Small intestine (tissue), 7 donors: ENCODE measurements at regions not wholly inside any gene's neighbourhood (a gene's known extent, or its start where the extent isn't known, plus 50 kb on each side); places are given as distances from the start of the nearest gene placed in this dataset.

Source experiments
- DNase-seq, 2 donors: peaks; one replicate each; pipeline versions ENCODE4 v3.0.0 to v3.0.0-alpha.2; 2013
- FAIRE-seq: peaks from 2 replicates; lab custom pipeline; 2012; peaks lifted over from hg19 to GRCh38; lab: Jason Lieb, UNC
- H3K27ac ChIP-seq, 3 donors: one replicate each; pipeline ENCODE4 v1.5.1; 2013; ENCODE audit warnings: low read length in 2 of 3, mild to moderate bottlenecking in 2 of 3, control low read depth in 1 of 3, inconsistent platforms in 1 of 3, low read depth in 1 of 3, moderate library complexity in 1 of 3
- H3K27me3 ChIP-seq, 3 donors: one replicate each; pipeline ENCODE4 v1.6.1; 2013; ENCODE audit warnings: low read length in 3 of 3, inconsistent platforms in 1 of 3; ENCODE audit not compliant: control insufficient read depth in 3 of 3, insufficient read depth in 3 of 3
- H3K36me3 ChIP-seq, 3 donors: one replicate each; pipeline ENCODE4 v1.6.1; 2013; ENCODE audit warnings: low read length in 3 of 3, inconsistent platforms in 1 of 3, low read depth in 1 of 3, mild to moderate bottlenecking in 1 of 3, moderate library complexity in 1 of 3; ENCODE audit not compliant: control insufficient read depth in 3 of 3, insufficient read depth in 2 of 3
- H3K4me1 ChIP-seq, 3 donors: one replicate each; pipeline ENCODE4 v1.6.1; 2013; ENCODE audit warnings: low read length in 2 of 3, inconsistent platforms in 1 of 3, low read depth in 1 of 3, mild to moderate bottlenecking in 1 of 3, moderate library complexity in 1 of 3; ENCODE audit not compliant: control insufficient read depth in 3 of 3, insufficient read depth in 2 of 3
- H3K4me3 ChIP-seq, 3 donors: one replicate each; pipeline ENCODE4 v1.5.1; 2013; ENCODE audit warnings: low read length in 3 of 3, control low read depth in 1 of 3, inconsistent platforms in 1 of 3, low read depth in 1 of 3, mild to moderate bottlenecking in 1 of 3, moderate library complexity in 1 of 3
- H3K9me3 ChIP-seq, 2 donors: one replicate each; pipeline ENCODE4 v1.6.1; 2013; ENCODE audit warnings: low read depth in 1 of 2, low read length in 1 of 2; ENCODE audit not compliant: control insufficient read depth in 2 of 2, insufficient read depth in 1 of 2
- WGBS, 3 donors: extraction: QIAGEN DNeasy Blood & Tissue Kit; methylation state at CpG; one replicate each; pipeline ENCODE4 v1.1.7; 2013; 5-methylcytosine and 5-hydroxymethylcytosine counted together
- donor health status: healthy with polysubstance abuse.
- donor health status: control.
- donor health status: control.
- donor health status: Bipolar disorder and iron deficiency.
- donor health status: healthy.

DNA sequence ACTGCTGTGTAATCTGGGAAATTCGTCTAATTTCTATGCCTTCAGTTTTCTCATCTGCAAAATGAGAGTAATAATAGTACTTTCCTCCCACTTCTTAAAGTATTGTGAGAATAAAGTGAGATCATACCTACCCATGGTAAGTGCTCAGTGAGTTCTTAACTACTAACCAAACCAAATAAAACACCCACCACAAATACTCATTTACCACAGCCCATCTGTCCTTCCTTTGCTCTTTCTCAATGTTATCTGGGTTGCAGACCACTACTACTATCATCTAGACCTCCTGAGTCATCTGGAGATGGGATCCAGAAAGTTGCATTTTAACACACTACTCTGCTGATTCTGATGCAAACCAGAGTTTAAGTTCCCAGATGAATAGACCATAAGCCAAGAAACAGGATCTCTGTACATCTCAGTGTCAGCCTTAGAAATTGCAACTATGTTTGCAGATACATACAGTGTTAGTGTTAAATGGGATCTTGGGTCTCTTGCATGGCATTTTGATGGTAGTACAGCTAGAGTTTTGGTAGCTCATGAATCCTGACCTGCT, 105.4 kb upstream of the ATP10B start:
- Histone ChIP-seq H3K27ac (no peak overlapping the region), H3K9me3 (no peaks in the 10 kb centered on the region), H3K36me3 (no peaks in the 10 kb centered on the region), H3K4me3 (no peak overlapping the region), H3K27me3 (peaks cover 0 to 2% (median 0%) of the 10 kb centered on the region in 3 donors), H3K4me1 (peaks cover 0 to 24% (median 0%) of the 10 kb centered on the region in 3 donors)
- no peak for DNase-seq
- no peak for FAIRE-seq
- WGBS, 3 donors = 76 to 78% (median 77%) methylated on average over 1 of the region's 1 CpG

- Histone ChIP-seq H3K36me3 (no peaks in the 10 kb centered on the region), H3K9me3 (no peaks in the 10 kb centered on the region), H3K27me3 (peaks cover 0 to 2% (median 0%) of the 10 kb centered on the region in 3 donors), H3K4me3 (no peak overlapping the region), H3K4me1 (peaks cover 0 to 16% (median 0%) of the 10 kb centered on the region in 3 donors), H3K27ac (no peak overlapping the region)
- 75 to 78% (median 77%) methylated on average over 1 of the region's 1 CpG for WGBS, 3 donors
- FAIRE-seq (no peak), DNase-seq (no peak)
Observed at GRCh38 chr5:160956051-160956450, 104.0 kb upstream of the ATP10B start.

- H3K9me3 ChIP-seq = peaks cover 0 to 10% of the 10 kb centered on the region in 2 donors
- no peaks in the 10 kb centered on the region for H3K27me3 ChIP-seq
- H3K4me1 ChIP-seq = peaks cover 0 to 5% (median 0%) of the 10 kb centered on the region in 3 donors
- H3K27ac ChIP-seq = no peak overlapping the region
- H3K36me3 ChIP-seq = no peaks in the 10 kb centered on the region
- WGBS, 3 donors = 60 to 73% (median 64%) methylated on average over 2 of the region's 2 CpGs
- DNase-seq (no peak), FAIRE-seq (no peak)
- H3K4me3 ChIP-seq = no peak overlapping the region
Observed at GRCh38 chr5:160950311-160950710, 98.3 kb upstream of the ATP10B start.

GRCh38 chr5:160940725-160941124, 88.7 kb upstream of the ATP10B start:
- H3K36me3 ChIP-seq = no peaks in the 10 kb centered on the region
- H3K27ac ChIP-seq = peak overlapping the region in 1 of 3 donors; percentile 24
- no peak for FAIRE-seq
- peak in 1 of 2 donors; percentile 61 for DNase-seq
- no peak overlapping the region for H3K4me3 ChIP-seq
- no peaks in the 10 kb centered on the region for H3K27me3 ChIP-seq
- peaks cover 0 to 11% (median 0%) of the 10 kb centered on the region in 3 donors for H3K4me1 ChIP-seq
- WGBS, 3 donors = 77 to 92% (median 77%) methylated on average over 5 of the region's 5 CpGs
- no peaks in the 10 kb centered on the region for H3K9me3 ChIP-seq

DNA sequence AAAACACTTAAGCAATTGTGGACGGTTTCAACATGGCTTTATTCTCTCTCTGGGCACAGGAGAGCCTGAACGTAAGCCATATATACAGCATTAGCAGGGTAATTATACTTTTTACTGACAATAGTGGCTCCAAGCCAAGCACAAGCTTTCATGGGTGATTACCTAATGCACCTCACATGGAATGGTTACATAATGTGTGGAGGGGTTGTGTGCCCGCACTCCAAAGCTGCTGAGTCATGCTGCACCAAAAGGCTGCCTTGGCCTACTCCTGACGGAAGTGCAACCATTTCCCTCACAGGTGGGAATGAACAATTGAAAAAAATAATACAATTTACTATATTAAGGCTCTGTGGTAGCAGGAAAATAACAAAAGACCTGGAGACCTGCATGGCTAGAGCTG, 86.5 kb upstream of the ATP10B start:
- H3K9me3 ChIP-seq = peaks cover 0 to 4% of the 10 kb centered on the region in 2 donors
- H3K27ac ChIP-seq = no peak overlapping the region
- H3K36me3 ChIP-seq = no peaks in the 10 kb centered on the region
- 31 to 56% (median 42%) methylated on average over 4 of the region's 4 CpGs for WGBS, 3 donors
- FAIRE-seq = no peak
- peaks cover 0 to 11% (median 0%) of the 10 kb centered on the region in 3 donors for H3K4me1 ChIP-seq
- peak; percentile 73 to 76 for DNase-seq
- no peaks in the 10 kb centered on the region for H3K27me3 ChIP-seq
- no peak overlapping the region for H3K4me3 ChIP-seq

DNA sequence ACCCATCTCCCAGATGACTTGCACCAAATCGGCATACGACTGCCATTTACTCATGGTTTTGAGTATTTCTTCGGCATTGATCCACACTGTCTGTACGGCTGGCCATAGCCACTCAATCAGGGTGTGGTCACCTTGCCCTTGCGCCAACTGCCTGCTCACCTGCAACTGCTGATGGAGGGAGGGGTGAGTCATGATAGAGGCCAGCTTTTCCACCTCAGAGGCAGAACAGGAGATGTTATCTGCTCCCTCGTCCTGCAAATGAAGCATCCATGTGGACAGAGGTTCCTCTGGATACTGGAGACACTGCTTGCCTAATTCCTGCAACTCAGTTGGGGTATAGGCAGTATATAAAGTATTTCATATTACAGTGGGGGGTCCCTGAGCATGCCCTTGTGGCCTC, 85.6 kb upstream of the ATP10B start:
- H3K4me3 ChIP-seq = no peak overlapping the region
- no peak overlapping the region for H3K27ac ChIP-seq
- FAIRE-seq (no peak), DNase-seq (peak in 1 of 2 donors; percentile 27)
- H3K36me3 ChIP-seq = no peaks in the 10 kb centered on the region
- no peaks in the 10 kb centered on the region for H3K27me3 ChIP-seq
- WGBS, 3 donors = 74 to 86% (median 74%) methylated on average over 6 of the region's 6 CpGs
- H3K4me1 ChIP-seq = peaks cover 0 to 11% (median 0%) of the 10 kb centered on the region in 3 donors
- peaks cover 0 to 4% of the 10 kb centered on the region in 2 donors for H3K9me3 ChIP-seq

GRCh38 chr5:160935776-160936175, 83.8 kb upstream of the ATP10B start:
- FAIRE-seq (no peak), DNase-seq (no peak)
- Histone ChIP-seq H3K36me3 (no peaks in the 10 kb centered on the region), H3K27me3 (no peaks in the 10 kb centered on the region), H3K4me3 (no peak overlapping the region), H3K27ac (no peak overlapping the region), H3K9me3 (peaks cover 0 to 4% of the 10 kb centered on the region in 2 donors), H3K4me1 (peaks cover 0 to 14% (median 0%) of the 10 kb centered on the region in 3 donors)
- WGBS, 3 donors = 78 to 88% (median 86%) methylated on average over 5 of the region's 5 CpGs

DNA sequence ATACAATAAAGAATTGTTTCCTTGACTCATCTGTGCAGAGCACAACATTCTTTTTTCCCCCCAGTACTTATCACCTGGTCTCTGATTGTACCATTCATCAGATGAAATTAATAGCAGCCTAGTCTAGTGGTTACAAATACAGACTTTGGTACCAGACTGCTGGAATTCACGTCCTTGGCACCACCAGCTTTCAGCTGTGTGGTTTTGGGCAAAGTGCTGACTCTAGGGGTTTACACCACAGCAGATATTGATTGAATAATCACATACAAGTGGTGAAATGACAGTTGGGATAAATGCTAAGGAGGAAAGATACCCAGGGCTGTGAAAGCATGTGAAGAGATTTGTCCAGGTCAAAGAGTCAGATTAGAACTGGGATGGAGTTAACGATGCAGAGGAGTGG, 79.3 kb upstream of the ATP10B start:
- Histone ChIP-seq H3K27me3 (no peaks in the 10 kb centered on the region), H3K9me3 (peaks cover 0 to 4% of the 10 kb centered on the region in 2 donors), H3K27ac (no peak overlapping the region), H3K36me3 (no peaks in the 10 kb centered on the region), H3K4me1 (peaks cover 0 to 48% (median 10%) of the 10 kb centered on the region in 3 donors), H3K4me3 (no peak overlapping the region)
- DNase-seq = no peak
- 57 to 72% (median 66%) methylated on average over 2 of the region's 2 CpGs for WGBS, 3 donors
- no peak for FAIRE-seq

GRCh38 chr5:160930406-160930805, 78.4 kb upstream of the ATP10B start:
- FAIRE-seq (no peak), DNase-seq (peak in 1 of 2 donors; percentile 77)
- WGBS, 3 donors = 9 to 29% (median 10%) methylated on average over 1 of the region's 1 CpG
- Histone ChIP-seq H3K4me1 (peaks cover 3 to 54% (median 12%) of the 10 kb centered on the region in 3 donors), H3K27ac (peak overlapping the region in 1 of 3 donors; percentile 80), H3K36me3 (no peaks in the 10 kb centered on the region), H3K9me3 (peaks cover 0 to 4% of the 10 kb centered on the region in 2 donors), H3K27me3 (no peaks in the 10 kb centered on the region), H3K4me3 (no peak overlapping the region)
